Psoas muscle (tissue), 7 donors: ENCODE measurements at regions not wholly inside any gene's neighbourhood (a gene's known extent, or its start where the extent isn't known, plus 50 kb on each side); places are given as distances from the start of the nearest gene placed in this dataset.
"Not testable (repeated sequence)": the region's sequence is repeated elsewhere in the genome, so short reads cannot be mapped to it uniquely, and the experiment has no call there.

Experiments
- ATAC-seq, 4 donors: fragments of 200-7000 bp; cut with Tn5 transposase; one replicate each; pipeline ENCODE4 v1.9.1; 2020; ENCODE audit warnings: moderate library complexity in 3 of 4, mild to moderate bottlenecking in 2 of 4
- DNase-seq, 2 donors: peaks; one replicate each; pipeline ENCODE4 v3.0.0-alpha.2; 2020
- H3K27ac ChIP-seq: fragments of 200-600 bp; one replicate; pipeline ENCODE4 v1.8.0; 2022
- H3K27me3 ChIP-seq, 3 donors: fragments of 200-600 bp in 1 of 3; one replicate each; pipeline versions ENCODE4 v1.6.1 to v1.8.0; 2013 to 2022; ENCODE audit warnings: low read length in 2 of 3, mild to moderate bottlenecking in 2 of 3, moderate library complexity in 1 of 3; ENCODE audit not compliant: insufficient read depth in 3 of 3
- H3K36me3 ChIP-seq, 2 donors: fragments of 200-600 bp in 1 of 2; one replicate each; pipeline versions ENCODE4 v1.6.1 to v1.8.0; 2013 to 2022; ENCODE audit warnings: low read depth in 1 of 2, mild to moderate bottlenecking in 1 of 2, moderate library complexity in 1 of 2; ENCODE audit not compliant: insufficient read depth in 1 of 2
- H3K4me1 ChIP-seq: fragments of 200-600 bp; one replicate; pipeline ENCODE4 v1.8.0; 2022
- H3K4me3 ChIP-seq: fragments of 200-600 bp; one replicate; pipeline ENCODE4 v1.8.0; 2022; ENCODE audit warnings: mild to moderate bottlenecking
- H3K9me3 ChIP-seq: fragments of 200-600 bp; one replicate; pipeline ENCODE4 v1.8.0; 2022
- CTCF ChIP-seq: fragments of 200-600 bp; IDR thresholded peaks from one replicate; pipeline ENCODE4 v1.8.0; 2022; ENCODE audit warnings: antibody characterized with exemption
- WGBS, 3 donors: extraction: QIAGEN DNeasy Blood & Tissue Kit; methylation state at CpG; one replicate each; pipeline versions ENCODE4 v1.1.6 to v1.1.7; 2013; 5-methylcytosine and 5-hydroxymethylcytosine counted together
- intact Hi-C, 2 donors: fragments of 100-400 bp; cut with DNase I; formaldehyde crosslinking; loops; one replicate each; pipeline versions ENCODE4 v1.11.0 to v1.14.2; 2022
- donor health status: healthy with polysubstance abuse.
- donor health status: DM: no; HTN: no; CAD: no; lungs with moderate emphysema.
- donor health status: Bipolar disorder and iron deficiency.
- donor health status: healthy.
- donor health status: DM: yes; HTN: yes; CAD: no.
- donor health status: DM: no; HTN: no; CAD: no.
- donor health status: DM: yes; HTN: yes; CAD: no.

- no peaks in the 10 kb centered on the region for H3K4me1 ChIP-seq
- 80 to 84% (median 81%) methylated on average over 3 of the region's 3 CpGs for WGBS, 3 donors
- no peak for DNase-seq
- no peak for ATAC-seq
- H3K4me3 ChIP-seq, result no peak overlapping the region
- intact Hi-C loops, result no loop called here
- H3K27me3 ChIP-seq, result no peaks in the 10 kb centered on the region
- no peaks in the 10 kb centered on the region for H3K9me3 ChIP-seq
- no peak for TF ChIP-seq CTCF
- no peaks in the 10 kb centered on the region for H3K36me3 ChIP-seq
- H3K27ac ChIP-seq, result no peak overlapping the region
These were observed 238.4 kb downstream of the ACTR3 start for GRCh38 chr2:114128263-114128662.

DNA sequence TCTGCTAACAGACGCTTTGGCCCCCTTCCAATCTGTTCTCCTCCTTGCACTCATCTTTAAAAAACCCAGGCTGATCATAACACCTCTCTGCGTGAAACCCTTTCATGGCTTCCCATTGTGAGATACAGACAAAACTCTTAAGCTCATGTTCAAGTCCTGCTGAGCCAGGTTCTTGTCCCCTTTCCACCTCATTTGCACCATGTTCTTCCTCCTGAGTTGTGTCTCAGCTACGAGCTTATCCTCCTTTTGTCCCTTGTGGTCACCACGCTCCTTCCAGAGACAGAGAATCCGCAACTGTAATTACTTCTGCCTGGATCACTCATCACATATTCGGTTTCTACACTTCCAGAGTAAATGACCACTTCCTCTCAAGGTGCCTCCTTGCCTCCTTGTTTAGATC is 238.8 kb downstream of the ACTR3 start:
- no peaks in the 10 kb centered on the region for H3K9me3 ChIP-seq
- H3K4me1 ChIP-seq, result no peaks in the 10 kb centered on the region
- DNase-seq (no peak), ATAC-seq (no peak)
- intact Hi-C loops, result no loop called here
- TF ChIP-seq CTCF, result no peak
- WGBS, 3 donors, result 69 to 73% (median 72%) methylated on average over 6 of the region's 6 CpGs
- no peak overlapping the region for H3K27ac ChIP-seq
- H3K4me3 ChIP-seq, result no peak overlapping the region
- H3K27me3 ChIP-seq, result no peaks in the 10 kb centered on the region
- H3K36me3 ChIP-seq, result no peaks in the 10 kb centered on the region

GRCh38 chr2:114132050-114132449 is 242.2 kb downstream of the ACTR3 start:
- H3K4me1 ChIP-seq, H3K36me3 ChIP-seq, H3K4me3 ChIP-seq, ATAC-seq, H3K27me3 ChIP-seq, intact Hi-C loops, H3K27ac ChIP-seq, H3K9me3 ChIP-seq, DNase-seq: not testable (repeated sequence)
- WGBS, 3 donors, result 91 to 98% (median 93%) methylated on average over 7 of the region's 7 CpGs

DNA sequence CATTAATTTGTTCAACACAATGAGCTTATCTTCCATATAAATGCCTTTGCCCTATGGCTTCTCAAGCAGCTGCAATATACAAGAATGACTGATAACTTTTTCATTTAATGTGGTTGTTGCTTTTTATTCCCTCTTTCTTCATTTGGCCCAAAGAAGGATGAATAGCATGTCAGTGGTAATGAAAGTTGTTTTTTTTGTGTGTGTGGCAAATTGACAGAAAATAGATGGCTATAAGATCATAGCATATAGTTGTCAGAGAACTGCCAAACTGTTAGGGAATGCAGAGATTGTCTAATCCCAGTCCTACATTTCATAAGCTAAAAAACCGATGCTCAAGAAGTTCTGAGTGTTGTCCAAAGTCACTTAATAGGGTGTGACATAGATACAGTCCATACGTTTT is 244.3 kb downstream of the ACTR3 start:
- no peaks in the 10 kb centered on the region for H3K27me3 ChIP-seq
- TF ChIP-seq CTCF, result no peak
- H3K4me1 ChIP-seq, result no peaks in the 10 kb centered on the region
- H3K9me3 ChIP-seq, result no peaks in the 10 kb centered on the region
- intact Hi-C loops, result no loop called here
- H3K4me3 ChIP-seq, result no peak overlapping the region
- no peak overlapping the region for H3K27ac ChIP-seq
- 55 to 65% (median 56%) methylated on average over 2 of the region's 2 CpGs for WGBS, 3 donors
- H3K36me3 ChIP-seq, result no peaks in the 10 kb centered on the region
- DNase-seq, result no peak
- no peak for ATAC-seq

DNA sequence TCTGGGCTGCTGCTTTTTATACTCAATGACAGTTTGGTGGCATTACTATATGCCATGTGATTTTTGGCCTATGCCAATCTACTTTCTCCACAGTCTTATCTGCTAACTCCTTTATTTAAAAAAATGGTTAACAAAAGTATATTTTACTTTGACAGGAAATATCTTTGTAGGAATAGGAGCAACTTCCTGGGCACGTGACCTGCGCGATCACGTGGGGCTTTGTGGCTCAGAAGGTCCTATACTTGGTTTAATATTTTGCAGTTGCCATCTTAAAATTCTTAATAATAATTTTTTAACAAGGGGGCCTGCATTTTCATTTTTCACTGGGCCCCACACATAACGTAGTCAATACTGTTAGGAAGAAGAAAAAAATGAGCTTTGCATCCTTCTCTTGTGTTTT is 249.7 kb downstream of the ACTR3 start:
- intact Hi-C loops, result no loop called here
- H3K36me3 ChIP-seq, result no peaks in the 10 kb centered on the region
- no peak overlapping the region for H3K27ac ChIP-seq
- H3K4me3 ChIP-seq, result no peak overlapping the region
- WGBS, 3 donors, result 83 to 87% (median 85%) methylated on average over 5 of the region's 5 CpGs
- no peaks in the 10 kb centered on the region for H3K27me3 ChIP-seq
- ATAC-seq, result no peak
- no peaks in the 10 kb centered on the region for H3K9me3 ChIP-seq
- TF ChIP-seq CTCF, result no peak
- no peaks in the 10 kb centered on the region for H3K4me1 ChIP-seq
- no peak for DNase-seq
